Fibroblast of the aortic adventitia (primary cell): ENCODE measurements at regions not wholly inside any gene's neighbourhood (a gene's known extent, or its start where the extent isn't known, plus 50 kb on each side); places are given as distances from the start of the nearest gene placed in this dataset.

ENCODE experiments used
- DNase-seq: peaks from one replicate; pipeline ENCODE4 v3.0.0-alpha.2; 2010; ENCODE audit warnings: low read depth
- H3K4me3 ChIP-seq: 2 replicates; pipeline ENCODE4 v1.5.1; 2011; ENCODE audit warnings: low read depth, mild to moderate bottlenecking, control low read depth, low read length, moderate library complexity
- TF ChIP-seq, protein P1 (sequence below): IDR thresholded peaks from 2 replicates; pipeline ENCODE4 v1.5.1; 2011; ENCODE audit warnings: mild to moderate bottlenecking, low read length, control low read depth, inconsistent platforms; ENCODE audit not compliant: insufficient read depth

DNA sequence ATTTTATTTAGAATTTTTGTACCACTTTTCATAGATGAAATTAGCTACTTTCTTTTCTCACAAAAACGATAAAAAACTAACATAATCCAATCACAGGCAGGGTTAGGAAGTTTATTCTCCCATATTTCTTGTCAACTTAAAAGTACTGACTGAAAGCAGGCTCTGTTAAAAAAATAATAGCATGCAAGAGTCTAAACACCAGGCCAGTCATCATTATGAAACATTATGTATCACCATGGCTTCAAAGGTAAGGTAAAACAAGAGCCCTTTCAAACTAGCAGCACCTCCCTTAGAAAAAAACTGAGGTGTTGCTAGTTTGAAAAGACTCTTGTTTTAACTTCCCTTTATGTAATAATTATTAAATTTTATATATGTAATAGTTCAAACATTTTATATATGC is 848.0 kb downstream of the RNF144A start:
- DNase-seq, result no peak
- TF ChIP-seq, protein P1, sequence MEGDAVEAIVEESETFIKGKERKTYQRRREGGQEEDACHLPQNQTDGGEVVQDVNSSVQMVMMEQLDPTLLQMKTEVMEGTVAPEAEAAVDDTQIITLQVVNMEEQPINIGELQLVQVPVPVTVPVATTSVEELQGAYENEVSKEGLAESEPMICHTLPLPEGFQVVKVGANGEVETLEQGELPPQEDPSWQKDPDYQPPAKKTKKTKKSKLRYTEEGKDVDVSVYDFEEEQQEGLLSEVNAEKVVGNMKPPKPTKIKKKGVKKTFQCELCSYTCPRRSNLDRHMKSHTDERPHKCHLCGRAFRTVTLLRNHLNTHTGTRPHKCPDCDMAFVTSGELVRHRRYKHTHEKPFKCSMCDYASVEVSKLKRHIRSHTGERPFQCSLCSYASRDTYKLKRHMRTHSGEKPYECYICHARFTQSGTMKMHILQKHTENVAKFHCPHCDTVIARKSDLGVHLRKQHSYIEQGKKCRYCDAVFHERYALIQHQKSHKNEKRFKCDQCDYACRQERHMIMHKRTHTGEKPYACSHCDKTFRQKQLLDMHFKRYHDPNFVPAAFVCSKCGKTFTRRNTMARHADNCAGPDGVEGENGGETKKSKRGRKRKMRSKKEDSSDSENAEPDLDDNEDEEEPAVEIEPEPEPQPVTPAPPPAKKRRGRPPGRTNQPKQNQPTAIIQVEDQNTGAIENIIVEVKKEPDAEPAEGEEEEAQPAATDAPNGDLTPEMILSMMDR, result no peak
- no peak overlapping the region for H3K4me3 ChIP-seq

DNA sequence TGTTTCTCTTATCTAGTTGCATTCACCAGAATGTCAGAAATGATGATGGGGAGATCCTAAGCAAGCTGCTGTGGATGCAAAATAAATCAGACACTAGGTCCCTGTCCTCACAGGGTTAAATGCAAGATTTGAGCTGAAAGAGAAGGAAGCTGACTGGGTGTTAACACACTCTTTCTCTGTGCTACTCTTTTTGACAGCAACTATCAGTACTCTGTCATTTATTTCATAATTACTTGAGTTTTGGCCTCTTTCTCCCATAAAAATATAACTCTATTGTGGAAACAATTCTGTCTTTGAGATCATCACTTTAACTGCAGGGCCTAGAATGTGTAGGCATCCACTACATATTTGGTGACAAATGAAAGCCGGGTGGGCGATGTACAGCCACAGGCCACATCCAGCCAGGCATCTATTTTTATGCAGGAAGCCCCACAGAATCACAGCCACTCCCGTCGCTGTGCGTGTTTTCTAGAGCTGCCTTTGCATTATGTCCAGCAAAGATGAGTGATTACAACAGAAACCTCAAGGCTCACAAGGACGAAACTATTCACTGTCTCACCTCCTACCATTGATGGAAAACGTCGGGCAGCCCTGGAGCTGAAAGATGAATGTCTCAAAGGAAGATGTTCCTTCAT is 849.0 kb downstream of the RNF144A start:
- TF ChIP-seq, protein P1, result no peak
- no peak overlapping the region for H3K4me3 ChIP-seq
- no peak for DNase-seq

DNA sequence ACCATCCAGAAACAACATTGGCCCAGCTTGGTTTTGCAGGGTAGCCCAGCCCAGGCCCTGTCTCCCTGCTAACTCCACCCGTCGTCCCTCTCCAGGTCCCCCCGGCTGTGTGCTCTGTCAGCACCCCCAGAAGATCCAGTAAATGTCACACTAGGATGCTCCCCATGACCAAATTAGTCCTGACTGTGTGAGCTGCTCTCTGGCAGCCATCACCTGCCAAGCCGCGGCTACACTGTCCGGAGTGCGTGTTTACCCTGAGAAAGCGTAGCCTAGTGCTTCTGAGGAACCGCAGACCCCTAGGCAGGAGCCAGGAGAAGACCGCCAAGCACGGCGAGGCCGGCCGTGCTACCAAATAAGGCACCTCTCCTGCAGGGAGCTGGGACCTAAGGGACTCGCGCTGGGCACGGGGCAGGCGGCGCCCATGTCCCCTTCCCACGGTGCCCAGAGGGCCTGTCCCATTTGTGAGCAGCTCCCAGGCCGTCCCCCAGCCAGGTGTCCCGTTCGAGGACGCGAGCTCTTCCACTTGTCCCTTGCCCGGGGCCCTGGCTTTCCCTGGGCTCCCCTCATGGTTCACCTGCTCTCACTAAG is 849.9 kb downstream of the RNF144A start:
- TF ChIP-seq, protein P1, result no peak
- H3K4me3 ChIP-seq, result no peak overlapping the region
- no peak for DNase-seq

DNA sequence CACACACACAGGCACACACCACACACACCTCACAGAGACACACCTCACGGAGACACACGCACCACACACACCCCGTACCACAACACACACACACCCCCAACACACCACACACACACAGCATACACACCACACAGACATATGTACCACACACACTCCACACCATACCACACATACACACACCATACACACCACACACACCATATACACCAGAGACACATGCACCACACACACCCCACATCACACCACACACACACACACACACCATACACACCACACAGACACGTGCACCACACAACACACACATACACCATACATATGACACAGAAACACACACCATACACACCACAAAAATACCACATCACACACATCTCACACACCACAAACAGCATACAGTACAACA is 850.7 kb downstream of the RNF144A start:
- no peak overlapping the region for H3K4me3 ChIP-seq
- DNase-seq, result no peak
- TF ChIP-seq, protein P1, result no peak

DNA sequence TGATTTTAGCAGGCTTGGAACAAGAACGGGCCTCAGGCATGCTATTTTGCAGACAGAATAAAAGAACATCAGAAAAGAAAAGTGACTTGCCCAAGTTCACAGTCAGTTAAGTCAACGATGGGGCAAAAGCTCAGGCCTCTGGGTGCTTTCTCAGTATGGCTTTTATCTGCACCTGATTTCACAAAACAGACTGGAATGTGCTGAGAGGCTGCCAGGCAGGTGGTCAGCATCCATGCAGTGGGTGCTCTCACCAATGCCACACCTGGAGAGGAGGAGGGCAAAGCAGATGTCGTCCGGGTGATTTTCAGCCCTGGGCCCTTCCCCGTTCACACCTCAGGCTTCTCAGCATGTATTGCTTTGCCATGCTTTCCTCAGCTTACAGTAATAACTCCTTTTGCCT is 854.6 kb downstream of the RNF144A start:
- no peak overlapping the region for H3K4me3 ChIP-seq
- DNase-seq, result no peak
- TF ChIP-seq, protein P1, result no peak

DNA sequence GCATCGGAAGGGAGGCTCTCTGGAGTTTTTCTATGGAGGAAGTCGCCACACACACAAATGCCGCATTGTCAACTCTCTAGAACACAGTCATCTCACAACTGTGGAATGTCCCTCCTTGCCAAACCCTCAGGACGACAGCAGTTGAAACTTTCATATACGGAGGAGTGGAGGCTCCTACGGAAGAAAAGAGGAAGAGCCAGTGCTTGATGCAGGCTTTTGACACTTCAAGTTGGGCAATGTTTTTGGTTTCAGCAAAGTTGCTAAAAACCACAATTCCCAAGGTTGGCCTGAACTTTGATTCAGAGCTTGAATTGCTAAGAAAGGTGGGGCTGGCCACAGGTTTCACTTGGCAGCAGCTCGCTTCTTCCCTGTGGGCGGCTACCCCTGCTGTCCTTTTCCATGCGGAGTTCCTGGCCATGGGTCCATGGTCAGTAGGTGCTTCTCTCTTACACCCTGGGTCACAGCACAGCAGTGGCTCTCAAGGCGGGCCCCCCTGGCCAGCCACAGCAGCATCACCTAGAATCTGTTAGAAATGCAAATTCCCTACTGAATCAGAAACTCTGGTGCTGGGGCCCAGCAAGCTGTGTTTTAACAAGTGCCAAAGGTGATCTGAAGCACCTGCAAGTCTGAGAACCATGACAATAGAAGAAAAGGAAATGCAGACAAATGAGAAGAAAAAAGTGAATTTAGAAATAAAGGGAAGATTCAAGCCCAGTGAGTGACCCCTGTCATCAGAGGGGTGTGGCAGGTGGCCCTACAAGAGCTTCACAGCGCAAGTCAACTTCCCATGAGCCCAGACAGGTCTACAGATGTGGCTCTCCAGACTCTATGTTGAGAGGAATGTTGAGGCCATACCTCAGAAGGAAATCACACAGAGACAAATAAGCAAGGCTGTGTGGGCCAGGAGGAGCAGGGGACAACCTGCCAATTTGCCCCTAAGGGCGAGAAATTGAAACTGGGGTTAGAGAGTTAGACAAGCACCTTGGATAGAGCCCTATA is 856.4 kb downstream of the RNF144A start:
- TF ChIP-seq, protein P1, result no peak
- H3K4me3 ChIP-seq, result no peak overlapping the region
- DNase-seq, result peak; percentile 24
